ENCODE measurements at regions not wholly inside any gene's neighbourhood (a gene's known extent, or its start where the extent isn't known, plus 50 kb on each side); places are given as distances from the start of the nearest gene placed in this dataset.

DNA sequence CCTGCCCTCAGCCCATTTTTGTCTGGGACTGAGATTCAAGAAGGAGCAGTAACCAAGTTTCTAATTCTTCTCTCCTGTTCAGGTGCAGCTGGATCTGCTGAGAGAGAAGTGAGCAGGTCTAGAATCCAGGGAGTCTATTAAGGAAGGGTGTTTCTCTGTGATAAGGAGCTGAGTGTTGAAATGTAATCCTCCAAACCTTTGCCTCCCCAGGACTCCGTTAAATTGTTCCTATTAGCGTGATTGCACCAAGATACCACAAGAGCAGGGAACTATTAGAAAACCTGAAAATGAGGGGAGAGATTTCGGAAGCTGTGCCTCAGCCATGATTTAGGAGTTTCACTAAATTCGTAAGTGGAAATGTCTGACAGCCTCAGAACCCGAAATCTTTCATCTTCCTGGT, 192.6 kb downstream of the EBLN2 start:
- Mint-ChIP-seq H3K9me3 (no peaks in the 10 kb centered on the region), H3K36me3 (no peaks in the 10 kb centered on the region), H3K4me1 (peaks cover 17% of the 10 kb centered on the region), H3K27me3 (ENCODE audit: low read depth) (no peaks in the 10 kb centered on the region), H3K4me3 (no peak overlapping the region), H3K27ac (no peak overlapping the region)
- DNase-seq (ENCODE audit: low spot score) (no peak), ATAC-seq (no peak)
- CTCF ChIA-PET: interaction anchor here (0.7 kb wide), 1 partner anchor 153 kb away, joined by 3 read pairs; no protein-coding TSS in a partner anchor
- TF ChIP-seq, protein P1, sequence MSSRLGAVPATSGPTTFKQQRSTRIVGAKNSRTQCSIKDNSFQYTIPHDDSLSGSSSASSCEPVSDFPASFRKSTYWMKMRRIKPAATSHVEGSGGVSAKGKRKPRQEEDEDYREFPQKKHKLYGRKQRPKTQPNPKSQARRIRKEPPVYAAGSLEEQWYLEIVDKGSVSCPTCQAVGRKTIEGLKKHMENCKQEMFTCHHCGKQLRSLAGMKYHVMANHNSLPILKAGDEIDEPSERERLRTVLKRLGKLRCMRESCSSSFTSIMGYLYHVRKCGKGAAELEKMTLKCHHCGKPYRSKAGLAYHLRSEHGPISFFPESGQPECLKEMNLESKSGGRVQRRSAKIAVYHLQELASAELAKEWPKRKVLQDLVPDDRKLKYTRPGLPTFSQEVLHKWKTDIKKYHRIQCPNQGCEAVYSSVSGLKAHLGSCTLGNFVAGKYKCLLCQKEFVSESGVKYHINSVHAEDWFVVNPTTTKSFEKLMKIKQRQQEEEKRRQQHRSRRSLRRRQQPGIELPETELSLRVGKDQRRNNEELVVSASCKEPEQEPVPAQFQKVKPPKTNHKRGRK (CRISPR knock-in tag; IDR thresholded peaks at IDR 0.05; ENCODE audit: borderline replicate concordance): no peak
- TF ChIP-seq, protein P2, sequence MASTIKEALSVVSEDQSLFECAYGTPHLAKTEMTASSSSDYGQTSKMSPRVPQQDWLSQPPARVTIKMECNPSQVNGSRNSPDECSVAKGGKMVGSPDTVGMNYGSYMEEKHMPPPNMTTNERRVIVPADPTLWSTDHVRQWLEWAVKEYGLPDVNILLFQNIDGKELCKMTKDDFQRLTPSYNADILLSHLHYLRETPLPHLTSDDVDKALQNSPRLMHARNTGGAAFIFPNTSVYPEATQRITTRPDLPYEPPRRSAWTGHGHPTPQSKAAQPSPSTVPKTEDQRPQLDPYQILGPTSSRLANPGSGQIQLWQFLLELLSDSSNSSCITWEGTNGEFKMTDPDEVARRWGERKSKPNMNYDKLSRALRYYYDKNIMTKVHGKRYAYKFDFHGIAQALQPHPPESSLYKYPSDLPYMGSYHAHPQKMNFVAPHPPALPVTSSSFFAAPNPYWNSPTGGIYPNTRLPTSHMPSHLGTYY (CRISPR knock-in tag; IDR thresholded peaks at IDR 0.05): no peak
- no peak for TF ChIP-seq TEAD1 (CRISPR knock-in tag; IDR thresholded peaks at IDR 0.05)
- no peak for TF ChIP-seq ZNF416 (CRISPR knock-in tag; IDR thresholded peaks at IDR 0.05)
- TF ChIP-seq ZNF396 (CRISPR knock-in tag; IDR thresholded peaks at IDR 0.05; ENCODE audit: borderline replicate concordance): no peak
- TF ChIP-seq RELA (CRISPR knock-in tag; IDR thresholded peaks at IDR 0.05; ENCODE audit: borderline replicate concordance): no peak
- TF ChIP-seq USF1 (CRISPR knock-in tag; IDR thresholded peaks at IDR 0.05): no peak
- TF ChIP-seq ELF4 (CRISPR knock-in tag; IDR thresholded peaks at IDR 0.05; ENCODE audit: low read depth): no peak
- TF ChIP-seq NR2C2 (CRISPR knock-in tag; IDR thresholded peaks at IDR 0.05): no peak
- TF ChIP-seq MXD4 (CRISPR knock-in tag; IDR thresholded peaks at IDR 0.05; ENCODE audit: borderline replicate concordance): no peak
- TF ChIP-seq ZNF423 (CRISPR knock-in tag; IDR thresholded peaks at IDR 0.05): no peak
- no peak for TF ChIP-seq ZNF138 (CRISPR knock-in tag; conservative IDR thresholded peaks at IDR 0.05)
- TF ChIP-seq JUN (CRISPR knock-in tag; IDR thresholded peaks at IDR 0.05): no peak
- no peak for TF ChIP-seq FOXK1 (CRISPR knock-in tag; IDR thresholded peaks at IDR 0.05)
- TF ChIP-seq TEAD4 (CRISPR knock-in tag; IDR thresholded peaks at IDR 0.05): no peak
- no peak for TF ChIP-seq SMAD3 (CRISPR knock-in tag; IDR thresholded peaks at IDR 0.05; ENCODE audit: borderline replicate concordance)
- no peak for TF ChIP-seq FOXP4 (CRISPR knock-in tag; IDR thresholded peaks at IDR 0.05)
- no peak for TF ChIP-seq IRF2 (CRISPR knock-in tag; IDR thresholded peaks at IDR 0.05; ENCODE audit: borderline replicate concordance, low read depth)
- POLR2A ChIA-PET: no interaction called here

GRCh38 chr3:73255609-73256029, 194.2 kb downstream of the EBLN2 start:
- no peaks in the 10 kb centered on the region for H3K9me3 Mint-ChIP-seq
- no peak for DNase-seq (ENCODE audit: low spot score)
- no peak overlapping the region for H3K27ac Mint-ChIP-seq
- ChIA-PET CTCF (no interaction called here), POLR2A (no interaction called here)
- H3K4me1 Mint-ChIP-seq: peaks cover 17% of the 10 kb centered on the region
- no peak overlapping the region for H3K4me3 Mint-ChIP-seq
- ATAC-seq: no peak
- no peaks in the 10 kb centered on the region for H3K27me3 Mint-ChIP-seq (ENCODE audit: low read depth)
- H3K36me3 Mint-ChIP-seq: no peaks in the 10 kb centered on the region
- TF ChIP-seq ZNF317 (CRISPR knock-in tag; IDR thresholded peaks at IDR 0.05; ENCODE audit: borderline replicate concordance, low read depth): no peak
- no peak for TF ChIP-seq EMX1 (CRISPR knock-in tag; IDR thresholded peaks at IDR 0.05)
- TF ChIP-seq CDX4 (CRISPR knock-in tag; IDR thresholded peaks at IDR 0.05; ENCODE audit: borderline replicate concordance): no peak
- TF ChIP-seq, protein P3, sequence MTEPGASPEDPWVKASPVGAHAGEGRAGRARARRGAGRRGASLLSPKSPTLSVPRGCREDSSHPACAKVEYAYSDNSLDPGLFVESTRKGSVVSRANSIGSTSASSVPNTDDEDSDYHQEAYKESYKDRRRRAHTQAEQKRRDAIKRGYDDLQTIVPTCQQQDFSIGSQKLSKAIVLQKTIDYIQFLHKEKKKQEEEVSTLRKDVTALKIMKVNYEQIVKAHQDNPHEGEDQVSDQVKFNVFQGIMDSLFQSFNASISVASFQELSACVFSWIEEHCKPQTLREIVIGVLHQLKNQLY (CRISPR knock-in tag; IDR thresholded peaks at IDR 0.05): no peak
- TF ChIP-seq, protein P4, sequence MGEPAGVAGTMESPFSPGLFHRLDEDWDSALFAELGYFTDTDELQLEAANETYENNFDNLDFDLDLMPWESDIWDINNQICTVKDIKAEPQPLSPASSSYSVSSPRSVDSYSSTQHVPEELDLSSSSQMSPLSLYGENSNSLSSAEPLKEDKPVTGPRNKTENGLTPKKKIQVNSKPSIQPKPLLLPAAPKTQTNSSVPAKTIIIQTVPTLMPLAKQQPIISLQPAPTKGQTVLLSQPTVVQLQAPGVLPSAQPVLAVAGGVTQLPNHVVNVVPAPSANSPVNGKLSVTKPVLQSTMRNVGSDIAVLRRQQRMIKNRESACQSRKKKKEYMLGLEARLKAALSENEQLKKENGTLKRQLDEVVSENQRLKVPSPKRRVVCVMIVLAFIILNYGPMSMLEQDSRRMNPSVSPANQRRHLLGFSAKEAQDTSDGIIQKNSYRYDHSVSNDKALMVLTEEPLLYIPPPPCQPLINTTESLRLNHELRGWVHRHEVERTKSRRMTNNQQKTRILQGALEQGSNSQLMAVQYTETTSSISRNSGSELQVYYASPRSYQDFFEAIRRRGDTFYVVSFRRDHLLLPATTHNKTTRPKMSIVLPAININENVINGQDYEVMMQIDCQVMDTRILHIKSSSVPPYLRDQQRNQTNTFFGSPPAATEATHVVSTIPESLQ (CRISPR knock-in tag; IDR thresholded peaks at IDR 0.05): no peak
- no peak for TF ChIP-seq ZNF671 (CRISPR knock-in tag; IDR thresholded peaks at IDR 0.05)
- no peak for TF ChIP-seq ZNF423 (CRISPR knock-in tag; IDR thresholded peaks at IDR 0.05)
- TF ChIP-seq MYBL2 (CRISPR knock-in tag; IDR thresholded peaks at IDR 0.05): no peak
- no peak for TF ChIP-seq SMAD3 (CRISPR knock-in tag; IDR thresholded peaks at IDR 0.05; ENCODE audit: borderline replicate concordance)
- no peak for TF ChIP-seq SMAD4 (CRISPR knock-in tag; IDR thresholded peaks at IDR 0.05)
- no peak for TF ChIP-seq CREB1 (CRISPR knock-in tag; IDR thresholded peaks at IDR 0.05)
- no peak for TF ChIP-seq ZNF263 (CRISPR knock-in tag; IDR thresholded peaks at IDR 0.05; ENCODE audit: low read depth)

Data from WTC11 (cell line).